ENCODE measurements at regions not wholly inside any gene's neighbourhood (a gene's known extent, or its start where the extent isn't known, plus 50 kb on each side); places are given as distances from the start of the nearest gene placed in this dataset.

- Histone ChIP-seq H3K9me2 (ENCODE audit: insufficient read depth) (no peaks in the 10 kb centered on the region), H3F3A (ENCODE audit: insufficient read depth, low read depth) (no peaks in the 10 kb centered on the region), H3K4me2 (no peak overlapping the region), H3K27ac (no peak overlapping the region), H3K36me3 (ENCODE audit: low read depth) (no peaks in the 10 kb centered on the region), H3K9me3 (ENCODE audit: insufficient read depth, low read depth) (no peaks in the 10 kb centered on the region), H2AFZ (no peak overlapping the region), H3K4me3 (no peak overlapping the region), H3K27me3 (ENCODE audit: insufficient read depth, low read depth) (no peaks in the 10 kb centered on the region), H3K4me1 (replicated peaks; ENCODE audit: insufficient read depth) (no peaks in the 10 kb centered on the region), H3K79me2 (ENCODE audit: low read depth) (no peaks in the 10 kb centered on the region), H4K20me1 (ENCODE audit: insufficient read depth) (no peaks in the 10 kb centered on the region)
- DNase-seq: no peak
- intact Hi-C loops (cut with micrococcal nuclease; ENCODE audit: unreplicated experiment): loop anchor here (5.0 kb wide), 1 partner anchor 106 kb away; no protein-coding TSS in a partner anchor
- BruUV-seq (replicated peaks): no TSS peak
- POLR2A ChIA-PET (ENCODE audit: unreplicated experiment): no interaction called here
- TF ChIP-seq CTCF (conservative IDR thresholded peaks at IDR 0.05) (no peak), EZH2 (IDR thresholded peaks at IDR 0.05; ENCODE audit: low read depth) (no peak)
- CTCF ChIA-PET: no interaction called here
These were observed 263.3 kb downstream of the RASSF9 start for GRCh38 chr12:85572956-85573355.

GRCh38 chr12:85573635-85574214 lies 262.5 kb downstream of the RASSF9 start:
- H3K36me3 ChIP-seq (ENCODE audit: low read depth): no peaks in the 10 kb centered on the region
- H3K27me3 ChIP-seq (ENCODE audit: insufficient read depth, low read depth): no peaks in the 10 kb centered on the region
- no peaks in the 10 kb centered on the region for H3K4me1 ChIP-seq (replicated peaks; ENCODE audit: insufficient read depth)
- no peak overlapping the region for H3K4me2 ChIP-seq
- H3K4me3 ChIP-seq: no peak overlapping the region
- TF ChIP-seq CTCF (conservative IDR thresholded peaks at IDR 0.05): no peak
- TF ChIP-seq EZH2 (IDR thresholded peaks at IDR 0.05; ENCODE audit: low read depth): no peak
- CTCF ChIA-PET: no interaction called here
- POLR2A ChIA-PET (ENCODE audit: unreplicated experiment): no interaction called here
- DNase-seq: no peak
- no peaks in the 10 kb centered on the region for H3K79me2 ChIP-seq (ENCODE audit: low read depth)
- intact Hi-C loops (cut with micrococcal nuclease; ENCODE audit: unreplicated experiment): loop anchor here (5.0 kb wide), 1 partner anchor 106 kb away; no protein-coding TSS in a partner anchor
- no peaks in the 10 kb centered on the region for H3F3A ChIP-seq (ENCODE audit: insufficient read depth, low read depth)
- BruUV-seq (replicated peaks): no TSS peak
- H4K20me1 ChIP-seq (ENCODE audit: insufficient read depth): no peaks in the 10 kb centered on the region
- H2AFZ ChIP-seq: no peak overlapping the region
- H3K9me3 ChIP-seq (ENCODE audit: insufficient read depth, low read depth): no peaks in the 10 kb centered on the region
- H3K27ac ChIP-seq: no peak overlapping the region
- H3K9me2 ChIP-seq (ENCODE audit: insufficient read depth): no peaks in the 10 kb centered on the region

- H3K9me3 ChIP-seq (ENCODE audit: insufficient read depth, low read depth): no peaks in the 10 kb centered on the region
- DNase-seq: no peak
- H3K36me3 ChIP-seq (ENCODE audit: low read depth): no peaks in the 10 kb centered on the region
- H3K9me2 ChIP-seq (ENCODE audit: insufficient read depth): no peaks in the 10 kb centered on the region
- BruUV-seq (replicated peaks): no TSS peak
- no peak overlapping the region for H2AFZ ChIP-seq
- H3K79me2 ChIP-seq (ENCODE audit: low read depth): no peaks in the 10 kb centered on the region
- no peaks in the 10 kb centered on the region for H3F3A ChIP-seq (ENCODE audit: insufficient read depth, low read depth)
- ChIA-PET POLR2A (ENCODE audit: unreplicated experiment) (no interaction called here), CTCF (interaction anchor here (2.6 kb wide), 1 partner anchor 293 kb away, joined by 10 read pairs; no protein-coding TSS in a partner anchor)
- TF ChIP-seq CTCF (conservative IDR thresholded peaks at IDR 0.05) (no peak), EZH2 (IDR thresholded peaks at IDR 0.05; ENCODE audit: low read depth) (no peak)
- intact Hi-C loops (cut with micrococcal nuclease; ENCODE audit: unreplicated experiment): loop anchor here (5.0 kb wide), 1 partner anchor 107 kb away; no protein-coding TSS in a partner anchor
- no peaks in the 10 kb centered on the region for H4K20me1 ChIP-seq (ENCODE audit: insufficient read depth)
- H3K4me3 ChIP-seq: no peak overlapping the region
- no peaks in the 10 kb centered on the region for H3K4me1 ChIP-seq (replicated peaks; ENCODE audit: insufficient read depth)
- H3K4me2 ChIP-seq: no peak overlapping the region
- no peaks in the 10 kb centered on the region for H3K27me3 ChIP-seq (ENCODE audit: insufficient read depth, low read depth)
- no peak overlapping the region for H3K27ac ChIP-seq
These were observed 261.9 kb downstream of the RASSF9 start for GRCh38 chr12:85574291-85574690.

Measured in PC-9 (cell line).